Stimulated activated memory B cell treated with anti-CD40 and anti-IgM and Interleukin-4, amounts not matched to agents 10 μg/mL and 1 μg/mL and 100 μg/mL, for 72 hours (primary cell): ENCODE measurements at regions not wholly inside any gene's neighbourhood (a gene's known extent, or its start where the extent isn't known, plus 50 kb on each side); places are given as distances from the start of the nearest gene placed in this dataset.
A peak's percentile ranks its signal among the peaks of the same experiment; 100 is the strongest.

Source experiments
- ATAC-seq: fragments of 150-1000 bp; cut with Tn5 transposase; 2 replicates; pipeline ENCODE4 v1.10.0; 2021
- H3K27ac Mint-ChIP-seq: one replicate; pipeline ENCODE4 v1.8.0; 2022; ENCODE audit warnings: mild to moderate bottlenecking, mixed read lengths
- H3K27me3 Mint-ChIP-seq: one replicate; pipeline ENCODE4 v1.8.0; 2022; ENCODE audit warnings: mixed read lengths
- H3K36me3 Mint-ChIP-seq: one replicate; pipeline ENCODE4 v1.8.0; 2022; ENCODE audit warnings: mixed read lengths
- H3K4me1 Mint-ChIP-seq: one replicate; pipeline ENCODE4 v1.8.0; 2022; ENCODE audit warnings: mixed read lengths
- H3K4me3 Mint-ChIP-seq: one replicate; pipeline ENCODE4 v1.8.0; 2022; ENCODE audit warnings: mild to moderate bottlenecking, moderate library complexity, mixed read lengths
- H3K9me3 Mint-ChIP-seq: one replicate; pipeline ENCODE4 v1.8.0; 2022; ENCODE audit warnings: mixed read lengths

DNA sequence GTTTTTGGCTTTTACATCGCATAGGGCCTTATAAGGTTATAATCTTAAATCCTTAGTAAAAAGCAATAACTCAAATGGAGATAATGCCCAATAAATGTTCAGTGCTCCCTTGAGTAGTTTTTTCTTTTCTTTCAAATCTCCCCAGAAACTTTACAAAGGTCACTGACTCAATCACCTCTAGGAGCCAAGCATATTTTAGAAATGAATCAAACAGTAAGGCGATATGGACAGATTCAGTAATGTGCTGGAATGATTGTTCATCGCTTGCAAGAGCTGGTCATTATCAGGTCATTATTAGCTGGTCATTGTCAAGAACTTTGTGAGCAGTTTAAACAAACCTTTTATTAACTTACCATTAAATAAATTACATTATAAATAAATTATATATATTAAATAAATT, 130.4 kb upstream of the SLIT3 start:
- Mint-ChIP-seq H3K27ac (no peak overlapping the region), H3K36me3 (no peaks in the 10 kb centered on the region), H3K9me3 (no peaks in the 10 kb centered on the region), H3K4me1 (no peaks in the 10 kb centered on the region), H3K4me3 (no peak overlapping the region), H3K27me3 (no peaks in the 10 kb centered on the region)
- no peak for ATAC-seq

DNA sequence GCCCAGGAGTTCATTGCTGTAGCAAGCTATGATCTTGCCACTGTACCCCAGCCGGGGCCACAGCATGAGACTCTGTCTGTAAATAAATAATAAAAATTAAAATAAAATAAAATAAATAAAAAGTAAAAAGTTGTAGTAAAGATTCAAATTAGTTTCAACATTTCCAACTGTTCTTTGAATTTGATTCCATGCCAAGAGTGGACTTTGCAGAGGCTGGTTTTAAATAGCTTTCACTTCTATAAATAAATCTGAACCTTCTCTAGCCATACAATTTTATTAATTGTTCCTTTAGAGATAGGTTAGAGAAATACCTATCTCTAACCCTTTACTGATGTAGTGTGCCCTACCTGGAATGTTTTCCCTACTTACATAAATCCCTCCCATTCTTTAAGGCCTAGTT, 129.7 kb upstream of the SLIT3 start:
- no peaks in the 10 kb centered on the region for H3K4me1 Mint-ChIP-seq
- no peaks in the 10 kb centered on the region for H3K27me3 Mint-ChIP-seq
- no peaks in the 10 kb centered on the region for H3K36me3 Mint-ChIP-seq
- ATAC-seq, result no peak
- no peak overlapping the region for H3K27ac Mint-ChIP-seq
- no peaks in the 10 kb centered on the region for H3K9me3 Mint-ChIP-seq
- H3K4me3 Mint-ChIP-seq, result no peak overlapping the region

DNA sequence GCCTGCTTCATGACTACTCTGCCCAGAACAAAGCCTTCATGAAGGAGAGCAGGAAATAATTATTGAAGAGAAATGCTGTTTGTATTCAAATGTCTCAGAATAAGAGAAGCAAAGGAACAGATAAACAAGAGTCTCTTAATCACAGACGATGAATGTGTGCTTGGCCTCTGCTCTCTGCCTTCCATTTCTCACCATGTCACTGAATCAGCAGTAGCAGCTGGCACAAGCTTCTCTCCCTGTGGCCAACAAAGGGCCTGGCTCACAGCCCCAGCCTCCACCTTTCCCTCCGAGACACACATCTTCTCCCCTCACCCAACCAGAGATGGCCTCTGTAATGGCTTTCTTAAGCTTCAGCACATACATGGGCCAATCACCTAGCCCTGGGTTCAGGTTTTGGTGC, 128.1 kb upstream of the SLIT3 start:
- no peak for ATAC-seq
- Mint-ChIP-seq H3K4me3 (no peak overlapping the region), H3K27me3 (no peaks in the 10 kb centered on the region), H3K4me1 (no peaks in the 10 kb centered on the region), H3K36me3 (no peaks in the 10 kb centered on the region), H3K27ac (no peak overlapping the region), H3K9me3 (no peaks in the 10 kb centered on the region)

DNA sequence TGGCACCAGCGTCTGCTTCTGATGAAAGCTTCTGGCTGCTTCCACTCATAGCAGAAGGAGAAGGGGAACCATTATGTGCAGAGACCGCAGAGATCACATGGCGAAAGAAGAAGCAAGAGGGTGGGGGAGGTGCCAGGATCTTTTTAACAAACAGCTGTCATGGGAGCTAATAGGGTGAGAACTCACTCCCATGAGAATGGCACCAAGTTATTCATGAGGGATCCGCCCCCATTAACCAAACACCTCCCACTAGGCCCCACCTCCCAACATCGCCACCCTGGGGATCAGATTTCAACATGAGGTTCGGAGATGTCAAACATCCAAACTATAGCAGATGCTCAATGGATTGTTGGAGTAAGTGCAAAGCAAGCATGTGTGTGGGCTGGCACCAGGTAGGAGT, 125.8 kb upstream of the SLIT3 start:
- H3K27me3 Mint-ChIP-seq, result no peaks in the 10 kb centered on the region
- H3K4me3 Mint-ChIP-seq, result no peak overlapping the region
- no peaks in the 10 kb centered on the region for H3K36me3 Mint-ChIP-seq
- H3K4me1 Mint-ChIP-seq, result no peaks in the 10 kb centered on the region
- peak; percentile 18 for ATAC-seq
- H3K9me3 Mint-ChIP-seq, result no peaks in the 10 kb centered on the region
- H3K27ac Mint-ChIP-seq, result no peak overlapping the region

DNA sequence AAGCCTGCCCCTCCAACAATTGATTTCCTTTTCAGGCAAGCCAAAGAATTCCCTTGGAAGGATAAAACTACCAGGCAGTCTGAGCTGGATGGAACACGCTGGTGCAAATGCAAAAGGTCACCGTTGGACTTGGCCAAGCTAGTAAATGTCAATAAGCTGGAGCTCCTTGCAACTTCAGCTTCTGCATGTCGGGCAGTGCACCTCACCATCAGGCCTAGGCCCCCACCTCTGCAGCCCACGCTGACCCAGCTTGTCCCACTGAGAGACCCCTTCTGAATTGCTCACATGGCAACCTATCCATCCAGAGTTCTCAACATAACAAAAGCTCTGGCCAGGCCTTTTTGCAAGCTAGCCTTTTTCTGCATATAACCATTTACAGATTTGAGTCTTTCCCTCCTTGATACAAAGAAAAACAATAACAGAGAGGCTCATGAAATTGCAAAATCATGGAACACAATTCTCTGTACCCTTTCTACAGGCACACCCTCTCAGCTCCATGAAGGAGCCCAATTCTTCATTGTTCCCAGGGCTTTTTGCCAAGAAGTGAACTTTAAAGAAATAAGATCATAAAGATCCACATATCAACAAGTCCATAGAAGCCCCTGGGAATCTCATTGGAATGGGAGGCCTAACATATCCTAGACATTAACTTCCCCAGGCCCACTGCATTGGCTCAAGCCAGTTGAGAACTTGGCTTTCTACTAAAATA, 123.9 kb upstream of the SLIT3 start:
- Mint-ChIP-seq H3K36me3 (no peaks in the 10 kb centered on the region), H3K9me3 (no peaks in the 10 kb centered on the region), H3K27ac (no peak overlapping the region), H3K4me3 (no peak overlapping the region), H3K27me3 (no peaks in the 10 kb centered on the region), H3K4me1 (no peaks in the 10 kb centered on the region)
- no peak for ATAC-seq

DNA sequence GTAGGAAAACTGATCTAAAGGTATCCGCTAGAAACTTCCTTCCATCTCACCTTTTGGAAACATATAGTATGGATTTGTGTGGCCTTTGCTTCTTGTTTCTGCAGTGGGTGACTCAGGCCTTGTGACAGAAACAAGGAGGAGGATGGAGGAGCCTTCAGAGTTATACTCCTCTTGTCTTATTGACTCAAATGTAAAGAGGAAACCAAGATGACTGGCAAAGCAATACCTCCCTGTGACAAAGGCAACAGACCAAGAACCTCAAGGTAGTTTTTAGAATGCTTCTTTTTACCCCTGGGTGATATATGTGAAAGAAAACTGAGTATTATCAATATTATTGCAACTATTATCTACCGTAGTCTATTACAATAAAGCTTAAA, 123.3 kb upstream of the SLIT3 start:
- Mint-ChIP-seq H3K27me3 (no peaks in the 10 kb centered on the region), H3K4me1 (no peaks in the 10 kb centered on the region), H3K36me3 (no peaks in the 10 kb centered on the region), H3K9me3 (no peaks in the 10 kb centered on the region), H3K27ac (no peak overlapping the region), H3K4me3 (no peak overlapping the region)
- ATAC-seq, result no peak

DNA sequence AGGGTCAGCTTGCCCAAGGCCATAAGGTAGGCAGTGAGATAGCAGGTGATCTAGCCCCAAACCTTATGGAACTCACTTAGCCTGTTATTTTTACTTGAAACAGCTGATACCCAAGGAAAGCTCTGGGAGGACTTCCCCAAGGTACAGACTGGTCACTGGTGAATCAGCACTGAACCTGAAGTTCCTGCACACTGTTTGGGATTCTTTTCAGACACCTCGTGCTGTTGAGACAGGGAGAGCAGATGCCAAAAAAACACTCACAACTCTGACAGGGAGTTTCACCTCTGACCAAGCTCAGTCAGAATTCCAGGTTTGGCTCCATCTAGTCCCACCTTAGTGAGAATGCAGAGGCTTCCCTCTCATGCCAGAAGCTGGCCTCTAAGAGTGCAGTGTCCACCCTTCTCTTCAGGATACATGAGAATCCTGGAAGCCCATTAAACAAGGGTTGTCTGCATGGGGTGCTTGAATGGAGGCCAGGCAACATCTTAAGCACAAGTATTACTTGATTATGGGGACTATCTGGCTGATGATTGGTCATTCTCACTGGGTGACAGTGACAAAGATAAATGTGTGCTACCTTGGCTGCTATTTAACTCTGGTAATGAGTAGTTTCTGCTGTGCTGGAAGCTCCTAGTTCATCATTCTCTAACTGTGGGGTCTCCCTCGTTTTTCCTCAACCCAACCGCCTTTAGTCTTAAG, 122.8 kb upstream of the SLIT3 start:
- H3K27ac Mint-ChIP-seq, result no peak overlapping the region
- H3K9me3 Mint-ChIP-seq, result no peaks in the 10 kb centered on the region
- H3K27me3 Mint-ChIP-seq, result no peaks in the 10 kb centered on the region
- ATAC-seq, result no peak
- no peaks in the 10 kb centered on the region for H3K4me1 Mint-ChIP-seq
- H3K36me3 Mint-ChIP-seq, result no peaks in the 10 kb centered on the region
- H3K4me3 Mint-ChIP-seq, result no peak overlapping the region

DNA sequence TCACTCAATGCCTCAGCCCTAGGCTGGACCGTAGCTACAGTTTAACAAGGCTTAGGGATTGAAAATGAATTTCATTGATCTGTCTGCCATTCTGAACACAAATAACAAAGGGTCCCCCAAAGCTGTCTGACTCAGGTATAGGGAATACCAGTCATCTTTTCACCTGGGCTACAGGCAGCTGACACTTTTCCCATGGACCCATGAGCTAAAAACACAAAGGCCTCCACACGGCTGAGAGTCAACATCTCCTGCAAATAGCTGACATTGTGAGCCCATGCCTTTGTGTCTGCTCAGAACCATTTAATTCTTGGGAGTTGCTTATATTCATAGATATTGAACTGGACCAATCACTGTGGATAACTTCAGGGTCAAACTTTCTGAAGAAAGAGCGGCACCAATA, 121.1 kb upstream of the SLIT3 start:
- Mint-ChIP-seq H3K36me3 (no peaks in the 10 kb centered on the region), H3K27ac (no peak overlapping the region), H3K9me3 (no peaks in the 10 kb centered on the region), H3K27me3 (no peaks in the 10 kb centered on the region), H3K4me3 (no peak overlapping the region), H3K4me1 (peaks cover 1% of the 10 kb centered on the region)
- ATAC-seq, result no peak

DNA sequence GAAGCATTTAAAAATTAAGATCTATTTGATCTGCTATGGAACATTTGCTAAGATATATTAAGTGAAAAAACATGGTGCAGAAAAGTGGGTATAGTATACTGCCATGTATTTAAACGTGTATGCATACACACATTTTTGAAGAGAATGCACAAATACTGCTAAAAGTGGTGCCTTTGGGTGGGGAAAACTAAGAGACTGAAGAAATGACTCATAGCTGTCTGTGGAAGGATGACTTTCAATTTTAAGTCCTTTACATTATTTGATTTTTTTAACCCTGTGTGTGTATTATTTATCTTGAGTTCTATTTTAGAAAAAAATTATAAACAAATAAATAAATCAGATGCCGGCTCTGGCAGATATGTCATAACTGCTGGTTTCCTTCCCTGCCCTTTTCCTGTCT, 120.7 kb upstream of the SLIT3 start:
- H3K36me3 Mint-ChIP-seq, result no peaks in the 10 kb centered on the region
- H3K27ac Mint-ChIP-seq, result no peak overlapping the region
- ATAC-seq, result no peak

DNA sequence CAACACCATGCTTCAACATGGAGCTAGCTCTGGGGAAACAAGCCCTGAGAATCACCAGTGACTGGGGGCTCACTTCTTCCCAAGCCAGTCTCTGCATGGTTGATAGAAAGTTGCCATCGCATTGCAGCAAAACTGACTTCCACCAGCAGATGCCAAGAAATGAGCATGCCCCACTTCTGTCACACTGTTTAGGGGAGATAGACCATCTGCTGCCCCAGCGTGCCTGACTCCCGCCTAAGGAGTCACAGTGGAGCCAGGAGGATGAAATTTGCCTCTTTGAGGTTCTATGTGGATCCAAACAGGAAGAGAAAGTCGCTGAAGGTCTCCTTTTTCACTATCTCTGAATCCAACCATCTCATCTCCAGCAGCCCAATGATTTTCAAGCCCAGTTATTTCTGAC, 116.7 kb upstream of the SLIT3 start:
- Mint-ChIP-seq H3K4me3 (no peak overlapping the region), H3K9me3 (no peaks in the 10 kb centered on the region), H3K27ac (no peak overlapping the region), H3K27me3 (peaks cover 16% of the 10 kb centered on the region), H3K4me1 (peaks cover 9% of the 10 kb centered on the region), H3K36me3 (no peaks in the 10 kb centered on the region)
- no peak for ATAC-seq

More for the DNA sequence above, 120.7 kb upstream of the SLIT3 start:
- peaks cover 5% of the 10 kb centered on the region for H3K4me1 Mint-ChIP-seq
- H3K9me3 Mint-ChIP-seq, result no peaks in the 10 kb centered on the region
- no peaks in the 10 kb centered on the region for H3K27me3 Mint-ChIP-seq
- no peak overlapping the region for H3K4me3 Mint-ChIP-seq

DNA sequence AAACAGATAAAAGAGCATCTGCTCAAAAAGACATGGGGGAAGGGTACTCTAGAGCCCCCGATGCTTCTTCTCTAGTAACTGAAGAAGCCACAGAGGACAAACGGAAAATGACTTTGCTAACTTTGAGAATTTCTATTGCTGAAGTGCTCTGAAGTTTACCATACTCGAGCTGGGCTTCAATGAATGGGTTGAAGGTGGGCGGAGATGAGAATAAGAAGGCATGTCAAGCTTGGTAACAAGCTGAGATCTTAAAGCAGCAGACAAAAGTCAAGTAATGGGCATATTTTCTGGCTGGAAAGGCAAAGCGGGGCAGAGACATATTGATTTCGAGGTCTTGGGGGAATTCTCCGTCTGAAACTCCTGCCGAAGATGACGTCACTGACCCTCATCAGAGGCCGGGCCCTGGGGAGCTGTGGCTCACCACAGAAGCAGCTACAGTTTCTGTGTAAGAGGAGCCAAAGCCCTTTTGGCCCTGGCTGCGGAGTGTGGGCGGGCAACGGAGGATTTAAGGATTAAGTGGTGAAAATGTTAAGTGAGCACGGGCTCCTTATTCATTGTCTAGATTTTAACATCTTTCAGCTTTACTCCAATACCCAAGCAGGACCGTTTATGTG, 115.8 kb upstream of the SLIT3 start:
- Mint-ChIP-seq H3K9me3 (no peaks in the 10 kb centered on the region), H3K4me1 (peaks cover 9% of the 10 kb centered on the region), H3K27ac (no peak overlapping the region), H3K36me3 (no peaks in the 10 kb centered on the region), H3K4me3 (peak overlapping the region; percentile 24), H3K27me3 (peaks cover 16% of the 10 kb centered on the region)
- peak; percentile 89 for ATAC-seq

DNA sequence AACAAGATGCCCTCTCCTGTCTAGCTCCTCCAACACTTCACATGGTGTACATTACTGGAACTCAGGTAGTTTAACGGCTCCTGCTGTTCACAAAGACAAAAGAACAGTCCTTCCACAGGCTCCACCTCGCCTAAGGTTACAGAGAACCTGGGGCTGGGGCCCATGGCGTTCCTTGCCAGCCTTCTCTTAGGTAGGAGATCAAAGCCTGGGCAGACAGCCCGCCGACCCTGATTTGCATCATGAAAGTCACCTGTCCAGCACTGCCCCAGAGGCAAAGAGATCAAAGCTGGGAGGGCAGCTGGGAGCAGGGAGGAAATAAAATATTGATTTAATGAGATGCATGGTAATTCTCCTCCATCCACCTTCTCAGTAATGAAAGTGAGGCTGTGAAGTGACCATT, 115.0 kb upstream of the SLIT3 start:
- ATAC-seq, result no peak
- H3K27ac Mint-ChIP-seq, result no peak overlapping the region
- H3K9me3 Mint-ChIP-seq, result no peaks in the 10 kb centered on the region

DNA sequence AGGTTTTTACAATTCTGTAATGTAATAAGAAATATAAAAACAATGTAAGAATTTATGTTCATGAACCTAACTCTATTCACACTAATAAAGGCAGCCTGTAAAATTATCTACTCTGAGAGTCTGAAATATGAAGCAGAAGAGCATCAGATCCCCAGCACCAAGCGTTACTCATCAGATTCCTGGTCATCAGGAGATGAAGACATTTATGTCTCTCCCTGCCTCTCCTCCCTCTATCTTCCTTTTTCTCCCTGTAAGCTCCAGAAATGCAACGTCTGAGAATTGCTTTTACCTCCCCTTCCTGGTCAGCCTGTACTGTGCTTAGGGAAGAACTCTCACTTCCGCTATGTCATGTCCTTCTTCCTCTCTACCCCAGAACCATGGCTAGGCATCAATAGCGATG, 114.4 kb upstream of the SLIT3 start:
- no peaks in the 10 kb centered on the region for H3K36me3 Mint-ChIP-seq
- peaks cover 9% of the 10 kb centered on the region for H3K4me1 Mint-ChIP-seq
- no peaks in the 10 kb centered on the region for H3K9me3 Mint-ChIP-seq
- H3K27me3 Mint-ChIP-seq, result peaks cover 16% of the 10 kb centered on the region
- H3K4me3 Mint-ChIP-seq, result no peak overlapping the region
- no peak for ATAC-seq
- no peak overlapping the region for H3K27ac Mint-ChIP-seq

More for the DNA sequence above, 115.0 kb upstream of the SLIT3 start:
- Mint-ChIP-seq H3K4me1 (peaks cover 9% of the 10 kb centered on the region), H3K36me3 (no peaks in the 10 kb centered on the region), H3K27me3 (peaks cover 16% of the 10 kb centered on the region), H3K4me3 (no peak overlapping the region)

DNA sequence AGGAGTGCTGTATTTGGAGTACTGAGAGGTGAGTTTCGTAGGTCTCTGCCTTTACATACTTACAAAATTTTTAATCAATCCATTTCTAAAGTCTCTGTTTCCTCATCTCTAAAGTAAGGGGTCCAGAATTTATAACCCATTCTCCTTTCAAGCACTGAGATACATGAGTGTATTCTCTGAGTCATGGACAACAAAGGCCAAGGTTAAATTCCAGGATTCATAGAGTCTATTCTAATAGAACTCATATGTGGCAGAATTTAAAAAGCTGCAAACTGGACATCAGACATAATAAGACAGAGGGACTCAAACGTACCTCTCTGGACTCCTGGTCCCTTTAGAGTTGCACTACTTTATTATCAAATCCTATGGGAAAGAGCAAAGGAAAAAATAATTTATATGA, 112.5 kb upstream of the SLIT3 start:
- Mint-ChIP-seq H3K36me3 (no peaks in the 10 kb centered on the region), H3K4me1 (peaks cover 9% of the 10 kb centered on the region), H3K27ac (no peak overlapping the region), H3K27me3 (peaks cover 16% of the 10 kb centered on the region), H3K4me3 (no peak overlapping the region), H3K9me3 (no peaks in the 10 kb centered on the region)
- no peak for ATAC-seq

DNA sequence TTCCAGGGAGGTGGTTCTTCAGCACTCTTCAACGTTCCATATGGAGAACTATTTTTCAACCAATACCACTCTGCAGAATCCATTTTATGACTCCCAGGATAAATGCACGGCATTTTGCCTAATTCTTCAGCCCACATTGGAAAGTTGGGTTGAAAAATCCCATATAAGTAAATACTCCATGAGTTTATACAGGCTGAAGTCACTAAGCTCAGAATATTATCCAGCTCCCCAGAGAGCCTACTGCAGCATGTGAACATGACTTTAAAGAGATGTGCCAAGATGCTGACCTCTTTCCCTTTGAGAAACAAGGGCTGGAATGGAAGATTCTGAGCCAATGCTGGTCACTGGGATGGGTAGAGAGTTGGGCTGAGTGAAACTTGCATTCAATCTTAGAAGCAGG, 111.9 kb upstream of the SLIT3 start:
- ATAC-seq, result no peak
- H3K4me1 Mint-ChIP-seq, result peaks cover 9% of the 10 kb centered on the region

More for the DNA sequence above, 111.9 kb upstream of the SLIT3 start:
- H3K9me3 Mint-ChIP-seq, result no peaks in the 10 kb centered on the region
- H3K4me3 Mint-ChIP-seq, result no peak overlapping the region
- H3K36me3 Mint-ChIP-seq, result no peaks in the 10 kb centered on the region
- no peak overlapping the region for H3K27ac Mint-ChIP-seq
- peaks cover 16% of the 10 kb centered on the region for H3K27me3 Mint-ChIP-seq
